ENCODE measurements at regions not wholly inside any gene's neighbourhood (a gene's known extent, or its start where the extent isn't known, plus 50 kb on each side); places are given as distances from the start of the nearest gene placed in this dataset.

DNA sequence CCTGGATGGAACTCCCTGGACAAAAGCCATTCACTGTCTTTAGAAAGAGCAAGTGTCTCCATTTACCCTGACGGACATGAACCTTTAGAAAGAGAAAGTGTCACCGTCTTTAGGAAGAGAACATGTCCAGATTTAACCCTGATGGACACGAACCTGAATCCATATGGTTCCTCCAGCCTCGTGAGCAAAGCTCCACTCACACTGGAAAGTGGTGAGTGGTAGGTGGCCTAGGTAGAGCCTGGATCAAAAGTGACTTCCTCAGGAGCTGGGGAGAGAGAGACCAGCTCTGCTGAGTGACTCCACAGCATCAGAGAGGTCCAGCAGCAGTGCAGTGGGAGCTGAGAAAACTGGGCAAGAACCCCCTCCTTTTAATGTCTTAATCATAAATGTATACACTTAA, 59.8 kb upstream of the IRS2 start:
- Histone ChIP-seq H3K27me3 (replicated peaks; ENCODE audit: control insufficient read depth, insufficient read depth, low read length) (no peaks in the 10 kb centered on the region), H3K36me3 (ENCODE audit: control insufficient read depth, insufficient read depth, low read length) (no peaks in the 10 kb centered on the region), H3K9me3 (no peaks in the 10 kb centered on the region), H3K4me1 (no peaks in the 10 kb centered on the region), H3K4me3 (ENCODE audit: low read depth, low read length) (no peak overlapping the region)
- intact Hi-C loops (cut with micrococcal nuclease; ENCODE audit: unreplicated experiment) = no loop called here
- no TSS peak for BruUV-seq (replicated peaks)
- Mint-ChIP-seq H3K9me3 (ENCODE audit: unreplicated experiment) (no peaks in the 10 kb centered on the region), H3K4me3 (ENCODE audit: unreplicated experiment) (no peak overlapping the region), H3K4me1 (ENCODE audit: low read depth, unreplicated experiment) (peaks cover 6% of the 10 kb centered on the region), H3K27me3 (ENCODE audit: insufficient read depth, unreplicated experiment) (peaks cover 14% of the 10 kb centered on the region), H3K27ac (ENCODE audit: unreplicated experiment) (no peak overlapping the region), H3K36me3 (ENCODE audit: insufficient read depth, unreplicated experiment) (no peaks in the 10 kb centered on the region)
- ChIA-PET POLR2A (no interaction called here), CTCF (no interaction called here)
- TF ChIP-seq, protein P1, sequence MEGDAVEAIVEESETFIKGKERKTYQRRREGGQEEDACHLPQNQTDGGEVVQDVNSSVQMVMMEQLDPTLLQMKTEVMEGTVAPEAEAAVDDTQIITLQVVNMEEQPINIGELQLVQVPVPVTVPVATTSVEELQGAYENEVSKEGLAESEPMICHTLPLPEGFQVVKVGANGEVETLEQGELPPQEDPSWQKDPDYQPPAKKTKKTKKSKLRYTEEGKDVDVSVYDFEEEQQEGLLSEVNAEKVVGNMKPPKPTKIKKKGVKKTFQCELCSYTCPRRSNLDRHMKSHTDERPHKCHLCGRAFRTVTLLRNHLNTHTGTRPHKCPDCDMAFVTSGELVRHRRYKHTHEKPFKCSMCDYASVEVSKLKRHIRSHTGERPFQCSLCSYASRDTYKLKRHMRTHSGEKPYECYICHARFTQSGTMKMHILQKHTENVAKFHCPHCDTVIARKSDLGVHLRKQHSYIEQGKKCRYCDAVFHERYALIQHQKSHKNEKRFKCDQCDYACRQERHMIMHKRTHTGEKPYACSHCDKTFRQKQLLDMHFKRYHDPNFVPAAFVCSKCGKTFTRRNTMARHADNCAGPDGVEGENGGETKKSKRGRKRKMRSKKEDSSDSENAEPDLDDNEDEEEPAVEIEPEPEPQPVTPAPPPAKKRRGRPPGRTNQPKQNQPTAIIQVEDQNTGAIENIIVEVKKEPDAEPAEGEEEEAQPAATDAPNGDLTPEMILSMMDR (IDR thresholded peaks at IDR 0.05; ENCODE audit: insufficient read depth in 1 of 2, low read depth in 1 of 2, low read length in 1 of 2, severe bottlenecking in 1 of 2, unreplicated experiment in 1 of 2) = no peak
- DNase-seq = no peak

DNA sequence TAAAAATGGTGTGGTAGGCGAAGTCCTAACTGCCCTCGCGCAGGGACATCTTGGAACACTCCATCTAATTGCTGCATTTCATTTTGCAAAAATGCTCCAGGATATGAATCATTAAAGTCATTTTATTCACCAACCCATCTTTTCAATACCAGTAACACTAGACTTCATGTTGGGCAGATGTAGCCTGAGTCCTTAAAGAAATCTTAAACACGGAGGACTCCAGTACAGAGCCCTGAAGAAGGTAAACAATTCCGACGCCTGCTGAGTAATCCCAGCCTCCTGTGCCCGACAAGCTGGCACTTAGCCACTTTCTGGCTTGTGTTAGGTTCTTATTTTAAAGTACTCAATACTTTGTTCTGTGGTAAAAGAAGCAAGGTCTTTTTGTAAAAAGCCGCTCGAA, 58.0 kb upstream of the IRS2 start:
- Mint-ChIP-seq H3K27me3 (ENCODE audit: insufficient read depth, unreplicated experiment) (peaks cover 12% of the 10 kb centered on the region), H3K4me1 (ENCODE audit: low read depth, unreplicated experiment) (peaks cover 6% of the 10 kb centered on the region), H3K27ac (ENCODE audit: unreplicated experiment) (no peak overlapping the region), H3K4me3 (ENCODE audit: unreplicated experiment) (no peak overlapping the region), H3K36me3 (ENCODE audit: insufficient read depth, unreplicated experiment) (no peaks in the 10 kb centered on the region), H3K9me3 (ENCODE audit: unreplicated experiment) (no peaks in the 10 kb centered on the region)
- H3K27me3 ChIP-seq (replicated peaks; ENCODE audit: control insufficient read depth, insufficient read depth, low read length) = no peaks in the 10 kb centered on the region
- POLR2A ChIA-PET = no interaction called here
- DNase-seq = no peak
- H3K36me3 ChIP-seq (ENCODE audit: control insufficient read depth, insufficient read depth, low read length) = no peaks in the 10 kb centered on the region
- no peaks in the 10 kb centered on the region for H3K9me3 ChIP-seq
- BruUV-seq (replicated peaks) = no TSS peak
- intact Hi-C loops (cut with micrococcal nuclease; ENCODE audit: unreplicated experiment) = no loop called here
- CTCF ChIA-PET = no interaction called here
- H3K4me1 ChIP-seq = no peaks in the 10 kb centered on the region
- no peak overlapping the region for H3K4me3 ChIP-seq (ENCODE audit: low read depth, low read length)
- TF ChIP-seq, protein P1 (IDR thresholded peaks at IDR 0.05; ENCODE audit: insufficient read depth in 1 of 2, low read depth in 1 of 2, low read length in 1 of 2, severe bottlenecking in 1 of 2, unreplicated experiment in 1 of 2) = no peak

GRCh38 chr13:109843695-109844094, 57.3 kb upstream of the IRS2 start:
- Mint-ChIP-seq H3K9me3 (ENCODE audit: unreplicated experiment) (no peaks in the 10 kb centered on the region), H3K36me3 (ENCODE audit: insufficient read depth, unreplicated experiment) (no peaks in the 10 kb centered on the region), H3K27me3 (ENCODE audit: insufficient read depth, unreplicated experiment) (peaks cover 12% of the 10 kb centered on the region), H3K4me3 (ENCODE audit: unreplicated experiment) (no peak overlapping the region), H3K27ac (ENCODE audit: unreplicated experiment) (no peak overlapping the region), H3K4me1 (ENCODE audit: low read depth, unreplicated experiment) (no peaks in the 10 kb centered on the region)
- CTCF ChIA-PET = no interaction called here
- no peaks in the 10 kb centered on the region for H3K4me1 ChIP-seq
- intact Hi-C loops (cut with micrococcal nuclease; ENCODE audit: unreplicated experiment) = no loop called here
- DNase-seq = no peak
- POLR2A ChIA-PET = no interaction called here
- H3K27me3 ChIP-seq (replicated peaks; ENCODE audit: control insufficient read depth, insufficient read depth, low read length) = no peaks in the 10 kb centered on the region
- no peak overlapping the region for H3K4me3 ChIP-seq (ENCODE audit: low read depth, low read length)
- no TSS peak for BruUV-seq (replicated peaks)
- TF ChIP-seq, protein P1 (IDR thresholded peaks at IDR 0.05; ENCODE audit: insufficient read depth in 1 of 2, low read depth in 1 of 2, low read length in 1 of 2, severe bottlenecking in 1 of 2, unreplicated experiment in 1 of 2) = no peak
- no peaks in the 10 kb centered on the region for H3K9me3 ChIP-seq
- no peaks in the 10 kb centered on the region for H3K36me3 ChIP-seq (ENCODE audit: control insufficient read depth, insufficient read depth, low read length)
